OCI-LY1 (cell line): ENCODE measurements at regions not wholly inside any gene's neighbourhood (a gene's known extent, or its start where the extent isn't known, plus 50 kb on each side); places are given as distances from the start of the nearest gene placed in this dataset.

Experiments used
- H2AFZ ChIP-seq: fragments of 200-600 bp; sonication (generic), shearing (Covaris generic); 2 replicates; pipeline ENCODE4 v1.6.0; 2014; ENCODE audit warnings: antibody characterized with exemption, mild to moderate bottlenecking, low read length
- H3F3A ChIP-seq: fragments of 200-600 bp; sonication (generic), shearing (Covaris generic); 2 replicates; pipeline ENCODE4 v1.6.0; 2014; ENCODE audit warnings: mild to moderate bottlenecking, antibody characterized with exemption, low read length, moderate library complexity; ENCODE audit not compliant: insufficient read depth
- H3K27ac ChIP-seq: fragments of 200-600 bp; sonication (generic); 2 replicates; pipeline ENCODE4 v1.5.1; 2014; ENCODE audit warnings: low read length, mixed run types, mild to moderate bottlenecking, low read depth; ENCODE audit not compliant: poor library complexity, severe bottlenecking
- H3K27me3 ChIP-seq: fragments of 200-600 bp; sonication (generic); 2 replicates; pipeline ENCODE4 v1.6.0; 2014; ENCODE audit warnings: antibody characterized with exemption, mild to moderate bottlenecking, low read length, moderate library complexity; ENCODE audit not compliant: insufficient read depth
- H3K36me3 ChIP-seq: fragments of 200-600 bp; sonication (generic); 2 replicates; pipeline ENCODE4 v1.6.1; 2014; ENCODE audit warnings: mild to moderate bottlenecking, antibody characterized with exemption, low read length, moderate library complexity, mixed read lengths; ENCODE audit not compliant: insufficient read depth
- H3K4me1 ChIP-seq: fragments of 200-600 bp; sonication (generic); 2 replicates; pipeline ENCODE4 v1.5.1; 2014; ENCODE audit warnings: mild to moderate bottlenecking, low read length, moderate library complexity; ENCODE audit not compliant: insufficient read depth, severe bottlenecking
- H3K4me2 ChIP-seq: fragments of 200-600 bp; sonication (generic), shearing (Covaris generic); 2 replicates; pipeline ENCODE4 v1.6.1; 2014; ENCODE audit warnings: low read length
- H3K4me3 ChIP-seq: fragments of 200-600 bp; sonication (generic); 2 replicates; pipeline ENCODE4 v1.5.1; 2014; ENCODE audit warnings: low read length, low read depth, mild to moderate bottlenecking, mixed read lengths; ENCODE audit not compliant: poor library complexity, severe bottlenecking
- H3K79me2 ChIP-seq: fragments of 200-600 bp; shearing (Covaris generic); 2 replicates; pipeline ENCODE4 v1.6.1; 2016; ENCODE audit warnings: mixed run types, low read length, mixed read lengths; ENCODE audit not compliant: insufficient read depth
- H3K9ac ChIP-seq: fragments of 200-600 bp; sonication (generic), shearing (Covaris generic); 2 replicates; pipeline ENCODE4 v1.6.1; 2014; ENCODE audit warnings: mild to moderate bottlenecking, low read length, mixed read lengths
- H3K9me2 ChIP-seq: fragments of 200-600 bp; sonication (generic), shearing (Covaris generic); 2 replicates; pipeline ENCODE4 v1.6.1; 2014; ENCODE audit warnings: low read depth, mild to moderate bottlenecking, low read length, mixed read lengths
- H3K9me3 ChIP-seq: fragments of 200-600 bp; shearing (Covaris generic); 2 replicates; pipeline ENCODE4 v1.6.1; 2014; ENCODE audit warnings: low read length, mixed read lengths
- H4K20me1 ChIP-seq: fragments of 200-600 bp; sonication (generic), shearing (Covaris generic); 2 replicates; pipeline ENCODE4 v1.6.0; 2016; ENCODE audit warnings: mild to moderate bottlenecking, low read length; ENCODE audit not compliant: insufficient read depth
- CTCF ChIP-seq: fragments of 200-600 bp; sonication (generic), shearing (Covaris generic); IDR thresholded peaks from 2 replicates; pipeline ENCODE4 v1.5.1; 2017; ENCODE audit warnings: mild to moderate bottlenecking, antibody characterized with exemption, low read length, moderate library complexity, mixed read lengths
- EZH2 ChIP-seq: fragments of 200-600 bp; sonication (generic), shearing (Covaris generic); IDR thresholded peaks from 2 replicates; pipeline ENCODE4 v1.8.0; 2017; ENCODE audit warnings: borderline replicate concordance, mixed run types, mild to moderate bottlenecking, antibody characterized with exemption, low read length, moderate library complexity, mixed read lengths

GRCh38 chr12:62098132-62098531 is 162.1 kb upstream of the USP15 start:
- no peaks in the 10 kb centered on the region for H3K9me3 ChIP-seq
- H3K9me2 ChIP-seq = no peaks in the 10 kb centered on the region
- H3K4me1 ChIP-seq = no peaks in the 10 kb centered on the region
- no peak overlapping the region for H2AFZ ChIP-seq
- TF ChIP-seq CTCF (no peak), EZH2 (no peak)
- H4K20me1 ChIP-seq = no peaks in the 10 kb centered on the region
- H3K9ac ChIP-seq = no peak overlapping the region
- no peaks in the 10 kb centered on the region for H3K27me3 ChIP-seq
- H3K4me3 ChIP-seq = no peak overlapping the region
- no peak overlapping the region for H3K4me2 ChIP-seq
- H3K79me2 ChIP-seq = no peaks in the 10 kb centered on the region
- no peaks in the 10 kb centered on the region for H3F3A ChIP-seq
- no peaks in the 10 kb centered on the region for H3K36me3 ChIP-seq
- H3K27ac ChIP-seq = no peak overlapping the region

GRCh38 chr12:62103748-62104147 is 156.5 kb upstream of the USP15 start:
- H3F3A ChIP-seq = no peaks in the 10 kb centered on the region
- H3K79me2 ChIP-seq = no peaks in the 10 kb centered on the region
- H3K27ac ChIP-seq = no peak overlapping the region
- no peaks in the 10 kb centered on the region for H3K9me2 ChIP-seq
- H4K20me1 ChIP-seq = no peaks in the 10 kb centered on the region
- H3K4me1 ChIP-seq = no peaks in the 10 kb centered on the region
- H3K36me3 ChIP-seq = no peaks in the 10 kb centered on the region
- TF ChIP-seq EZH2 = no peak
- TF ChIP-seq CTCF = no peak
- no peak overlapping the region for H3K9ac ChIP-seq
- H3K4me3 ChIP-seq = no peak overlapping the region
- no peaks in the 10 kb centered on the region for H3K9me3 ChIP-seq
- no peaks in the 10 kb centered on the region for H3K27me3 ChIP-seq
- no peak overlapping the region for H2AFZ ChIP-seq
- no peak overlapping the region for H3K4me2 ChIP-seq

GRCh38 chr12:62106547-62107185 is 153.5 kb upstream of the USP15 start:
- Histone ChIP-seq H4K20me1 (no peaks in the 10 kb centered on the region), H3K9me2 (no peaks in the 10 kb centered on the region), H3K27ac (no peak overlapping the region), H3K27me3 (no peaks in the 10 kb centered on the region), H3K9ac (no peak overlapping the region), H3K36me3 (no peaks in the 10 kb centered on the region), H3K4me1 (no peaks in the 10 kb centered on the region), H3K4me2 (no peak overlapping the region), H3F3A (no peaks in the 10 kb centered on the region), H3K4me3 (no peak overlapping the region), H3K79me2 (no peaks in the 10 kb centered on the region), H2AFZ (no peak overlapping the region), H3K9me3 (no peaks in the 10 kb centered on the region)
- TF ChIP-seq CTCF (no peak), EZH2 (no peak)
